ENCODE measurements at regions not wholly inside any gene's neighbourhood (a gene's known extent, or its start where the extent isn't known, plus 50 kb on each side); places are given as distances from the start of the nearest gene placed in this dataset.

- no peak overlapping the region for H4K91ac ChIP-seq (ENCODE audit: insufficient read length, low read depth, low read length)
- H3K9me3 ChIP-seq (ENCODE audit: control insufficient read depth, low read depth, low read length) = no peaks in the 10 kb centered on the region
- H3K4me2 ChIP-seq (ENCODE audit: insufficient read depth, insufficient read length, low read length) = no peak overlapping the region
- no peaks in the 10 kb centered on the region for H3K79me2 ChIP-seq (ENCODE audit: insufficient read depth, low read length)
- Mint-ChIP-seq H3K4me1 (peaks cover 7 to 12% of the 10 kb centered on the region in 2 experiments; a peak in 3 of 4 replicates), H3K4me3 (no peak overlapping the region), H3K36me3 (ENCODE audit: insufficient read depth in 1 of 3, low read depth in 3 of 3) (no peaks in the 10 kb centered on the region), H3K27me3 (ENCODE audit: low read depth) (no peaks in the 10 kb centered on the region), H3K27ac (no peak overlapping the region), H3K9me3 (no peaks in the 10 kb centered on the region)
- no peak overlapping the region for H3K18ac ChIP-seq (ENCODE audit: insufficient read length, low read depth, low read length)
- DNase-seq = no peak
- H3K14ac ChIP-seq (ENCODE audit: insufficient read depth, low read length) = no peak overlapping the region
- no CpG with 5 or more reads among the region's 1 CpG for WGBS (ENCODE audit: extremely low coverage, insufficient read length, low lambda C conversion rate)
- no peak overlapping the region for H3K9ac ChIP-seq (ENCODE audit: extremely low read depth, insufficient read length, low read length)
- H2BK120ac ChIP-seq (ENCODE audit: low read depth, low read length, poor library complexity, severe bottlenecking) = no peak overlapping the region
- H4K8ac ChIP-seq (replicated peaks; ENCODE audit: insufficient read length, low read depth, low read length) = no peak overlapping the region
- H2AFZ ChIP-seq (ENCODE audit: low read length) = no peak overlapping the region
- no peak overlapping the region for H2BK12ac ChIP-seq (ENCODE audit: insufficient read length, low read depth, low read length)
- no peak overlapping the region for H2BK15ac ChIP-seq (ENCODE audit: low read depth, low read length)
- no peak overlapping the region for H3K56ac ChIP-seq (ENCODE audit: insufficient read length, low read depth, low read length)
- no peaks in the 10 kb centered on the region for H3K27me3 ChIP-seq (ENCODE audit: insufficient read depth, low read length)
- no peak overlapping the region for H3K27ac ChIP-seq (ENCODE audit: insufficient read length, low read depth, low read length)
- no peak overlapping the region for H3K23ac ChIP-seq (ENCODE audit: insufficient read length, low read depth, low read length)
- H4K5ac ChIP-seq (ENCODE audit: insufficient read length, low read depth, low read length) = no peak overlapping the region
- H4K20me1 ChIP-seq (ENCODE audit: control insufficient read depth, insufficient read depth, insufficient read length) = no peaks in the 10 kb centered on the region
- H3K4ac ChIP-seq (ENCODE audit: low read depth, low read length) = no peak overlapping the region
- no peak overlapping the region for H3T11ph ChIP-seq (ENCODE audit: low read length)
- no peaks in the 10 kb centered on the region for H3K23me2 ChIP-seq (ENCODE audit: insufficient read length, low read depth, low read length, poor library complexity, severe bottlenecking)
- no peaks in the 10 kb centered on the region for H3K4me1 ChIP-seq (ENCODE audit: insufficient read depth, low read length)
- no peak for TF ChIP-seq CTCF (conservative IDR thresholded peaks at IDR 0.05)
- H3K79me1 ChIP-seq (ENCODE audit: insufficient read depth, low read depth, low read length, poor library complexity, severe bottlenecking) = no peaks in the 10 kb centered on the region
- H2BK20ac ChIP-seq (ENCODE audit: low read depth, low read length, poor library complexity, severe bottlenecking) = no peak overlapping the region
- H2AK5ac ChIP-seq (ENCODE audit: insufficient read length, low read length) = no peak overlapping the region
- no peak overlapping the region for H2BK5ac ChIP-seq (ENCODE audit: insufficient read length, low read length)
These were observed 75.3 kb downstream of the OTOL1 start for GRCh38 chr3:161571951-161572350.

Data from H9 (cell line).